ENCODE measurements at regions not wholly inside any gene's neighbourhood (a gene's known extent, or its start where the extent isn't known, plus 50 kb on each side); places are given as distances from the start of the nearest gene placed in this dataset.

DNA sequence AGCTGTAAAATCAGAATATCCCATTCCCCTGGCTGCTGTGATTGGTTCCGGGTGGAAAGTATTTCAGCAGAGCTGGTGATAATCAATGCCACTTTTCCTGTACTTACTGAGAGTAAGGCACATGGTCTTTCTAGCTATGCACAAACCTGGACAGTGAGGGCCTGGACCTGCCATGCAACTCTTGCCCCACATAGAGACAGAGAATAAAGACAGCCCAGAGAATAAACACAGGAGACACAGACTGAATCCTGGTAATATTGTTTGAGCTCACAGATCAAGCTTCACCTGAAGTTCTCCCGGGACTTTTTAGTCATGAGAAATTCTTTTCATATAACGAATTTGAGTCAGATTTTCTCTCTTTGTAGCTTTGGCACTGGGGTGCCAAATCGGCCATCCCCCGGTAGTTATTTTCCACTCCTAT, 81.9 kb downstream of the ACAA2 start:
- intact Hi-C loops (cut with micrococcal nuclease) (no loop called here), dilution Hi-C loops (cut with MboI; ENCODE audit: extremely low pct_ligation_motif_present, low sequenced_read_pairs) (no loop called here)
- no TSS peak for BruUV-seq (replicated peaks)
- H3K79me2 ChIP-seq (ENCODE audit: control insufficient read depth, insufficient read depth, low read length) = no peaks in the 10 kb centered on the region
- no peak overlapping the region for H3K27ac ChIP-seq (ENCODE audit: insufficient read depth, low read depth, low read length)
- peaks cover 8% of the 10 kb centered on the region for H3K4me1 ChIP-seq (ENCODE audit: control insufficient read depth, extremely low read depth, insufficient read depth, low read length)
- H3K9me3 ChIP-seq (replicated peaks; ENCODE audit: control insufficient read depth, insufficient read depth, low read length) = no peaks in the 10 kb centered on the region
- FAIRE-seq (no peak), DNase-seq (ENCODE audit: low read depth, low spot score) (no peak)
- H3K4me2 ChIP-seq (ENCODE audit: insufficient read depth, low read length) = no peak overlapping the region
- no peak overlapping the region for H2AFZ ChIP-seq (ENCODE audit: low read depth, low read length)
- POLR2A ChIA-PET = no interaction called here
- no peaks in the 10 kb centered on the region for H3K36me3 ChIP-seq (ENCODE audit: control insufficient read depth in 2 of 2, extremely low read depth in 1 of 2, insufficient read depth in 2 of 2, low read length in 2 of 2)
- no peak overlapping the region for H3K9ac ChIP-seq (replicated peaks; ENCODE audit: extremely low read depth, insufficient read depth, low read length)
- CTCF ChIA-PET = interaction anchor here (0.9 to 1.4 kb wide), 3 partner anchors 36 to 221 kb away, joined by 3 to 6 read pairs (median 3); no protein-coding TSS in a partner anchor
- TF ChIP-seq, protein P1, sequence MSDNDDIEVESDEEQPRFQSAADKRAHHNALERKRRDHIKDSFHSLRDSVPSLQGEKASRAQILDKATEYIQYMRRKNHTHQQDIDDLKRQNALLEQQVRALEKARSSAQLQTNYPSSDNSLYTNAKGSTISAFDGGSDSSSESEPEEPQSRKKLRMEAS (IDR thresholded peaks at IDR 0.05; ENCODE audit: insufficient read depth, insufficient read length) = no peak
- no peak for TF ChIP-seq MYC (IDR thresholded peaks at IDR 0.05; ENCODE audit: low read depth, low read length)
- no peak for TF ChIP-seq POLR2A (IDR thresholded peaks at IDR 0.05; ENCODE audit: low read depth, low read length)
- no peak for TF ChIP-seq GATA2 (IDR thresholded peaks at IDR 0.05; ENCODE audit: insufficient read depth, insufficient read length, low read depth, low read length)
- TF ChIP-seq EZH2 (IDR thresholded peaks at IDR 0.05; ENCODE audit: borderline replicate concordance, low read depth, low read length, severe bottlenecking) = no peak
- TF ChIP-seq JUN (IDR thresholded peaks at IDR 0.05; ENCODE audit: borderline replicate concordance, insufficient read depth, insufficient read length, low read depth) = no peak
- TF ChIP-seq, protein P2, sequence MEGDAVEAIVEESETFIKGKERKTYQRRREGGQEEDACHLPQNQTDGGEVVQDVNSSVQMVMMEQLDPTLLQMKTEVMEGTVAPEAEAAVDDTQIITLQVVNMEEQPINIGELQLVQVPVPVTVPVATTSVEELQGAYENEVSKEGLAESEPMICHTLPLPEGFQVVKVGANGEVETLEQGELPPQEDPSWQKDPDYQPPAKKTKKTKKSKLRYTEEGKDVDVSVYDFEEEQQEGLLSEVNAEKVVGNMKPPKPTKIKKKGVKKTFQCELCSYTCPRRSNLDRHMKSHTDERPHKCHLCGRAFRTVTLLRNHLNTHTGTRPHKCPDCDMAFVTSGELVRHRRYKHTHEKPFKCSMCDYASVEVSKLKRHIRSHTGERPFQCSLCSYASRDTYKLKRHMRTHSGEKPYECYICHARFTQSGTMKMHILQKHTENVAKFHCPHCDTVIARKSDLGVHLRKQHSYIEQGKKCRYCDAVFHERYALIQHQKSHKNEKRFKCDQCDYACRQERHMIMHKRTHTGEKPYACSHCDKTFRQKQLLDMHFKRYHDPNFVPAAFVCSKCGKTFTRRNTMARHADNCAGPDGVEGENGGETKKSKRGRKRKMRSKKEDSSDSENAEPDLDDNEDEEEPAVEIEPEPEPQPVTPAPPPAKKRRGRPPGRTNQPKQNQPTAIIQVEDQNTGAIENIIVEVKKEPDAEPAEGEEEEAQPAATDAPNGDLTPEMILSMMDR (IDR thresholded peaks at IDR 0.05; ENCODE audit: extremely low read depth in 1 of 2, insufficient read depth in 1 of 2, low read depth in 1 of 2, low read length in 2 of 2) = no peak
- no peak for TF ChIP-seq FOS (IDR thresholded peaks at IDR 0.05; ENCODE audit: borderline replicate concordance, insufficient read depth, low read length)
- no peak for TF ChIP-seq POLR2AphosphoS5 (IDR thresholded peaks at IDR 0.05; ENCODE audit: insufficient read depth, low read depth, low read length)
- H3K9me1 ChIP-seq (replicated peaks; ENCODE audit: control insufficient read depth, extremely low read depth, insufficient read depth, low read length) = no peaks in the 10 kb centered on the region
- H4K20me1 ChIP-seq (replicated peaks; ENCODE audit: control insufficient read depth, extremely low read depth, insufficient read depth, low read length) = no peaks in the 10 kb centered on the region
- no peak overlapping the region for H3K4me3 ChIP-seq (replicated peaks in 1 of 3; ENCODE audit: insufficient read depth in 1 of 3, low read depth in 1 of 3, low read length in 3 of 3)
- peaks cover 5 to 7% of the 10 kb centered on the region in 2 experiments for H3K27me3 ChIP-seq (ENCODE audit: control insufficient read depth in 2 of 2, insufficient read depth in 2 of 2, low read length in 2 of 2)
